Fibroblast of the aortic adventitia (primary cell): ENCODE measurements at regions not wholly inside any gene's neighbourhood (a gene's known extent, or its start where the extent isn't known, plus 50 kb on each side); places are given as distances from the start of the nearest gene placed in this dataset.
A peak's percentile ranks its signal among the peaks of the same experiment; 100 is the strongest.

ENCODE experiments used
- DNase-seq: peaks from one replicate; pipeline ENCODE4 v3.0.0-alpha.2; 2010; ENCODE audit warnings: low read depth
- H3K4me3 ChIP-seq: 2 replicates; pipeline ENCODE4 v1.5.1; 2011; ENCODE audit warnings: low read depth, mild to moderate bottlenecking, control low read depth, low read length, moderate library complexity
- TF ChIP-seq, protein P1 (sequence below): IDR thresholded peaks from 2 replicates; pipeline ENCODE4 v1.5.1; 2011; ENCODE audit warnings: mild to moderate bottlenecking, low read length, control low read depth, inconsistent platforms; ENCODE audit not compliant: insufficient read depth

DNA sequence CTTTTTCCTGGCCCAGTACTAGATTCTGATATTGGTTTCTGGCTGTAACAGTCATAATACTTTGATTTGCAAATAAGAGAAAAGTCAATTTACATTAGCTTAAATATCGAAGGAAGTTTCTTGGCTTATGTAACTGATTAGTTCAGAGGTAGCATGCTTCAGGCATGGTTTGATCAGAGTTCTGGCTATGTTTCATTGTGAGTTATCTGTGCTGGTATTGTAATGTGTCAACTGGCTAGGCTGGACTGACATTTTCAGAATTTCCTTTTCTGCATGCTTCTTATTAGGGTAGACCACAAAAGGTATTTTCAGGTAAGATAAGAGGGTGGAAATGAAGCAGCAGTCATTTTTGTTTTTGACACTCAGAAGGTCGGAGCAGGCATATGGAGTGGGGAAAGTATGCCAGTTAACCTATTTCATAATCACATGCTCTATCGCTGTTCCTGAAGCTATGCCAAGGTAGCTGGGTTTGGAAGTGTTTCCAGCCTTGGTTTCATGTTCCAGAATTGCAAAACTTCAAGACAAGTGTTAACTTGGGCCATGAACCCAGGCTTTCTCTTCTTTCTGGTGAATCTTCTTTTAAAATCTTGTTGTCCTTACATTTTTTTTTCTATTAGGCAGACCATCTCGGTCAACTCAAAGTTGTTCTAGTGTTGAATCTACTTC lies 244.9 kb downstream of the DHX35 start:
- DNase-seq = peak; percentile 22
- H3K4me3 ChIP-seq = no peak overlapping the region
- TF ChIP-seq, protein P1, sequence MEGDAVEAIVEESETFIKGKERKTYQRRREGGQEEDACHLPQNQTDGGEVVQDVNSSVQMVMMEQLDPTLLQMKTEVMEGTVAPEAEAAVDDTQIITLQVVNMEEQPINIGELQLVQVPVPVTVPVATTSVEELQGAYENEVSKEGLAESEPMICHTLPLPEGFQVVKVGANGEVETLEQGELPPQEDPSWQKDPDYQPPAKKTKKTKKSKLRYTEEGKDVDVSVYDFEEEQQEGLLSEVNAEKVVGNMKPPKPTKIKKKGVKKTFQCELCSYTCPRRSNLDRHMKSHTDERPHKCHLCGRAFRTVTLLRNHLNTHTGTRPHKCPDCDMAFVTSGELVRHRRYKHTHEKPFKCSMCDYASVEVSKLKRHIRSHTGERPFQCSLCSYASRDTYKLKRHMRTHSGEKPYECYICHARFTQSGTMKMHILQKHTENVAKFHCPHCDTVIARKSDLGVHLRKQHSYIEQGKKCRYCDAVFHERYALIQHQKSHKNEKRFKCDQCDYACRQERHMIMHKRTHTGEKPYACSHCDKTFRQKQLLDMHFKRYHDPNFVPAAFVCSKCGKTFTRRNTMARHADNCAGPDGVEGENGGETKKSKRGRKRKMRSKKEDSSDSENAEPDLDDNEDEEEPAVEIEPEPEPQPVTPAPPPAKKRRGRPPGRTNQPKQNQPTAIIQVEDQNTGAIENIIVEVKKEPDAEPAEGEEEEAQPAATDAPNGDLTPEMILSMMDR = no peak

DNA sequence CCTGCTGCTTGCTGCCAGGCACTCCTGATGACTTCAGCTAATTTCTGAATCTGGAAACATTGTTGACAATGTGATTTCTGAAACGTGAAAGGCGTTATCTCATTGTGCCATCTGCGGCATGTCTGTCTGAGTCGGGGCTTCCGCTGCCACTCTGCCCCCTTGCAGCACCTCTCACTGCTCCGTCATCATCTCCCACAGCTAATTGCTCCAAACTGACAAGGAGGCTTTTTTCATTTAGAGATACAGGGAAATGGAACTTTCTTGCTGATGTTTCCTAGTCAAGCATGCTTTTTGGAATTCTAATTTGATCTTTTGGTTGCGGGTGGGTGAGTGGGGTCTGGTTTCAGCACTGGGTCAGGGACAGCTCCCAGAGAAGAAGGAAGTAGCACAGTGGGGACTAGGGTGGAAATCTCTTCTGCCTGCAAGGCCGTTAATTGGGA lies 233.5 kb downstream of the DHX35 start:
- TF ChIP-seq, protein P1 = no peak
- no peak for DNase-seq
- H3K4me3 ChIP-seq = no peak overlapping the region

DNA sequence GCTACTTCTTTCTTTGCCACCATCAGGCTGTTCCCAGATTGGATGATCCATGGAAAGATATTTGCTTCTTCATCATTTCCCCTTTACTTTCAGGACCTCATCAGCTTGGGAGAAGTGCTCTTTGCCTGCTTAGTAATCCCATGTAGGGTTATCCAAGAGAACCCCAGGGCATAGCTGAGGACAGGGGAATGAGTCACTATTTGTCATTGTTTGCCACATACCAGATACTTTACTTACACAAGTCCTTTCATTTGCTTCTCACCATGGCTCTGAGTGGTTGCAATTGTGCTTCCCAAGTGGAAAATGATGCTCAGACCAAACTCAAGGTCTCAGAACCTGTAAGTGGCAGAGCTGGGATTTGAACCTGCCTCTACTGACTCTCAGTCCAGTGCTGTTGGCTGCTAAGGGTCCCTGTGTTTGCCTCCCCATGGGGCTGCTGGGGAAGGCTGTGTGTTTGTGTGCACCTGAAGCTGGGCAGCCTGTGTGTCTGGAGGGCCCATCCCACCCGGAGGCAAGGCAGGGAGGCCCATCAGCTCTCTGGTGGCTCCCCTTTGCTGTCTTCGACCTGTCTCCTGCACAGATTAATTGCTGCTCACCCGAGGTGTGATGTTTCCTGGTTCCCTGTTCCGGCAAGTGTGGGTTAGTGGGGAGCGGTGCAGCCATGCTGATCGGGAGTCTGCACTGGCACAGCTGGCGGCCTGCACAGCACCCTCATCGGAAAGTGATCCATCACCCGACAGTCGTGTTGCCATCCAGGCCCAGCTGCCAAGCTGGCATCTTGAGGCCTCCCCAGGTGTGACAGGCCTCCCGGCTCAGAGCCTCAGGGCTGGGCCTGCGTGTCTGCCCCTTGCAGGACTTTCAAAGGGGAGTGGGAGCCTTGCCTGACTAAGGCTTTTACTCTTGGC lies 228.8 kb downstream of the DHX35 start:
- DNase-seq = peak; percentile 4
- no peak overlapping the region for H3K4me3 ChIP-seq
- TF ChIP-seq, protein P1 = no peak

DNA sequence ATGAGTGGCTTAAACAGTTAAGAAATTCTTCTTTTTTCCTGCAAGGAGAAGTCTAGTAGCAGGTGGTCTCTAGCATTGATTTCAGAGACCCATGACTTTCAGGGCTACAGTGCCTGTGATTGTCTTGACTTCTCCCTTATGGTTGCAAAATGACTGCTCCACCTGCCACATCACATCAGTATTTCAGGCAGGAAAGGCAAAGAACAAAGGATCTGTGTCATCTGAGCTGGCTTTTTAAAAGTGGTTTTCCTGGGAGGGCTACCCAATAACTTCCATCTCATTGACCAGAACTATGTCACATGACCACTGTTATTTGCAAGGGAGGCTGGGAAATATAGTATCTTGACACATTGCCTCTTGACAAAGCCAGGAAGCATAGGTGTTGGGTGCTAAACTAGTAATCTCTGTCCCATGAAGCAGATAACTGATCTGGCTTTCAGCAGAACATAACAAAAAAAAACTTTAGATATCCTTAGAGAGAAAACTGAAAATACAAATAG lies 226.2 kb downstream of the DHX35 start:
- no peak overlapping the region for H3K4me3 ChIP-seq
- DNase-seq = no peak
- TF ChIP-seq, protein P1 = no peak

DNA sequence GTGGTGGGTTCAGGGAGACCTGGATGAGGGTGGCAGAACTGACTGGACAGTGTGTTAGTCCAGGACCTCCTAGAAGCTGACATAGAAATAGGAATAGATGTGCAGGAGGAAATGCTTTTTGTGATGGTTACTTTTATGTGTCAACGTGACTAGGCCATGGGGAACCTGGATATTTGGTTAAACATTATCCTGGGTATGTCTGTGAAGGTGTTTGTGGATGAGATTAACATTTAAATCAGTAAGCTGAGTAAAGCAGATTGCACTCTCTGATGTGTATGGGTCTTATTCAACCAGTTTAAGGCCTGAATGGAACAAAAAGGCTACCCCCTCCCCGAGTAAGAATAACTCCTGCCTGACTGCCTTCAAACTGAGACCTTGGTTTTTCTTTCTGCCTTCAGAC lies 219.3 kb downstream of the DHX35 start:
- TF ChIP-seq, protein P1 = no peak
- H3K4me3 ChIP-seq = no peak overlapping the region
- DNase-seq = no peak

DNA sequence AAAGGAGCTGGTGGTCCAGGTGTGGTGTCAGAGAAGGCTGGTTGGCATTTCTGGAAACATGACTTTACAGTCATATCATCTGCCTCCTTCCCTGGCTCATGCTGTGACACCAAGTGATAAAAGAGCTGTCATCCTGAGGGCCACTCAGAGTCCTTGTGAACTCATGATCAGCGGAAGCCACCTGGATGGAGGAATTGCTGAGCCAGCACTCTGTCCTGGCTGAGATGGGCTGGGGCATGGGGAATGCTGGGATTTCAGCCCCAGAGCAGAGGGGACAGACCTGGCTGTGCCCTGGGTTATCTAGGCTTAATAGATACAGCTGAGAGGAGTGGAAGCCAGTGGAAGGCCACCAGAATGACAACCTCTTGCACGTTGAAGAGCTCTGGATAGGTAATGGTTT lies 214.3 kb downstream of the DHX35 start:
- DNase-seq = no peak
- TF ChIP-seq, protein P1 = no peak
- no peak overlapping the region for H3K4me3 ChIP-seq
